Panc1 (cell line): ENCODE measurements at regions not wholly inside any gene's neighbourhood (a gene's known extent, or its start where the extent isn't known, plus 50 kb on each side); places are given as distances from the start of the nearest gene placed in this dataset.

ENCODE experiments used
- ATAC-seq: fragments of 200-7000 bp; cut with Tn5 transposase; 2 replicates; pipeline ENCODE4 v1.9.1; 2020; ENCODE audit warnings: mild to moderate bottlenecking, moderate library complexity
- BruUV-seq: library from RNA; stranded (reverse); fragments of 400-500 nt; replicated peaks from 2 replicates; lab custom pipeline; 2021; lab: Mats Ljungman, UMichigan
- CTCF ChIA-PET: fragments of 300-600 bp; sonication (Branson Sonifier 250); formaldehyde crosslinking; loops from one replicate; lab custom pipeline; 2022; ENCODE audit warnings: antibody characterized with exemption; lab: Charles Lee
- POLR2A ChIA-PET: fragments of 300-600 bp; sonication (Branson Sonifier 250); formaldehyde crosslinking; loops from one replicate; lab custom pipeline; 2022; ENCODE audit warnings: antibody characterized with exemption; lab: Charles Lee
- DNase-seq: peaks from one replicate; pipeline ENCODE4 v3.0.0-alpha.2; 2010; ENCODE audit warnings: low read depth, low spot score
- H3K27ac ChIP-seq: 2 replicates; pipeline ENCODE4 v1.5.1; 2011; ENCODE audit warnings: mild to moderate bottlenecking, low read length, inconsistent platforms
- H3K27me3 ChIP-seq: fragments of 200-500 bp; sonication (Bioruptor generic); 2 replicates; pipeline ENCODE4 v1.6.0; 2014; ENCODE audit warnings: low read length, inconsistent platforms; ENCODE audit not compliant: control insufficient read depth, insufficient read depth
- H3K36me3 ChIP-seq: fragments of 200-500 bp; sonication (Bioruptor generic); 2 replicates; pipeline ENCODE4 v1.5.1; 2014; ENCODE audit warnings: inconsistent platforms, mild to moderate bottlenecking, low read length, moderate library complexity; ENCODE audit not compliant: control insufficient read depth, insufficient read depth
- H3K4me1 ChIP-seq: 2 replicates; pipeline ENCODE4 v1.5.1; 2011; ENCODE audit warnings: inconsistent platforms, mild to moderate bottlenecking, low read length, moderate library complexity; ENCODE audit not compliant: control insufficient read depth, insufficient read depth
- H3K4me3 ChIP-seq, 2 experiments: 2 replicates each; pipeline ENCODE4 v1.5.1; 2011 to 2012; ENCODE audit warnings: low read depth in 2 of 2, low read length in 2 of 2, mild to moderate bottlenecking in 2 of 2, inconsistent platforms in 1 of 2, moderate library complexity in 1 of 2
- H3K9me3 ChIP-seq: fragments of 200-500 bp; sonication (Bioruptor generic); 2 replicates; pipeline ENCODE4 v1.5.1; 2014; ENCODE audit warnings: low read depth, mild to moderate bottlenecking, inconsistent platforms, low read length, moderate library complexity; ENCODE audit not compliant: control insufficient read depth, insufficient read depth
- POLR2AphosphoS5 ChIP-seq: IDR thresholded peaks from 2 replicates; pipeline ENCODE4 v1.6.1; 2012; ENCODE audit warnings: mild to moderate bottlenecking, low read depth, low read length, moderate library complexity
- SIN3A ChIP-seq: IDR thresholded peaks from 2 replicates; pipeline ENCODE4 v1.6.1; 2012; ENCODE audit warnings: low read depth, mild to moderate bottlenecking, low read length, moderate library complexity, borderline replicate concordance; ENCODE audit not compliant: insufficient read depth
- TCF7L2 ChIP-seq: IDR thresholded peaks from 2 replicates; pipeline ENCODE4 v1.6.1; 2011; ENCODE audit warnings: mild to moderate bottlenecking, low read depth, low read length, inconsistent platforms
- in situ Hi-C: cut with HindIII; loops from 2 replicates; pipeline ENCODE4 v1.10.0; 2016; ENCODE audit warnings: low sequenced_read_pairs, low pct_unique_long_range_greater_than_20kb
- intact Hi-C: fragments of 100-400 bp; cut with micrococcal nuclease; formaldehyde crosslinking; loops from one replicate; pipeline ENCODE4 v1.10.0; 2022; ENCODE audit not compliant: unreplicated experiment
- TF ChIP-seq, protein P1 (sequence below), 2 experiments: IDR thresholded peaks; 2 replicates each; pipeline ENCODE4 v1.6.1; 2011 to 2012; ENCODE audit warnings: low read depth in 2 of 2, control low read depth in 1 of 2, low read length in 1 of 2, mild to moderate bottlenecking in 1 of 2, moderate library complexity in 1 of 2; ENCODE audit not compliant: insufficient read depth in 1 of 2
- TF ChIP-seq, protein P2 (sequence below): fragments of 450-650 bp; IDR thresholded peaks from 2 replicates; pipeline ENCODE4 v1.5.1; 2017; ENCODE audit warnings: mild to moderate bottlenecking

DNA sequence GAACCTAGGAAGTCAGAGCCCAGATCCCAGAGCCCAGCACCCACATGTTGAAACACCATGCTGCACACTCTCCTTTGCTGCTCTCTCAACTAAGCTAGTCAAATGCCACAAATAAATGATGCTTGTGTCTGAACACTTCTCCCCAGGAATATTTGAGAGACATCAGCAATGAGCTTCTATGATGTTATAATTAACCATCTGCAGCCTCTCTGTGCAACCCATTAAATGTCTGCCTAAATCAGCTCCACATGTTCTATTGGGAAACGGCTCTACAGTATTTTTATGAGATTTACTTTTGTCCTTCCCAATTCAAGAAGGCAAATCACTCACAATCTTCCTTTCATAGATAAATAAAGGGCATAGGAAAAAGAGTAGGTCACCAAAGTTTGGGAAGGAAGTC lies 266.8 kb upstream of the PARD3B start:
- in situ Hi-C loops: no loop called here
- no peak for TF ChIP-seq POLR2AphosphoS5
- TF ChIP-seq, protein P1, sequence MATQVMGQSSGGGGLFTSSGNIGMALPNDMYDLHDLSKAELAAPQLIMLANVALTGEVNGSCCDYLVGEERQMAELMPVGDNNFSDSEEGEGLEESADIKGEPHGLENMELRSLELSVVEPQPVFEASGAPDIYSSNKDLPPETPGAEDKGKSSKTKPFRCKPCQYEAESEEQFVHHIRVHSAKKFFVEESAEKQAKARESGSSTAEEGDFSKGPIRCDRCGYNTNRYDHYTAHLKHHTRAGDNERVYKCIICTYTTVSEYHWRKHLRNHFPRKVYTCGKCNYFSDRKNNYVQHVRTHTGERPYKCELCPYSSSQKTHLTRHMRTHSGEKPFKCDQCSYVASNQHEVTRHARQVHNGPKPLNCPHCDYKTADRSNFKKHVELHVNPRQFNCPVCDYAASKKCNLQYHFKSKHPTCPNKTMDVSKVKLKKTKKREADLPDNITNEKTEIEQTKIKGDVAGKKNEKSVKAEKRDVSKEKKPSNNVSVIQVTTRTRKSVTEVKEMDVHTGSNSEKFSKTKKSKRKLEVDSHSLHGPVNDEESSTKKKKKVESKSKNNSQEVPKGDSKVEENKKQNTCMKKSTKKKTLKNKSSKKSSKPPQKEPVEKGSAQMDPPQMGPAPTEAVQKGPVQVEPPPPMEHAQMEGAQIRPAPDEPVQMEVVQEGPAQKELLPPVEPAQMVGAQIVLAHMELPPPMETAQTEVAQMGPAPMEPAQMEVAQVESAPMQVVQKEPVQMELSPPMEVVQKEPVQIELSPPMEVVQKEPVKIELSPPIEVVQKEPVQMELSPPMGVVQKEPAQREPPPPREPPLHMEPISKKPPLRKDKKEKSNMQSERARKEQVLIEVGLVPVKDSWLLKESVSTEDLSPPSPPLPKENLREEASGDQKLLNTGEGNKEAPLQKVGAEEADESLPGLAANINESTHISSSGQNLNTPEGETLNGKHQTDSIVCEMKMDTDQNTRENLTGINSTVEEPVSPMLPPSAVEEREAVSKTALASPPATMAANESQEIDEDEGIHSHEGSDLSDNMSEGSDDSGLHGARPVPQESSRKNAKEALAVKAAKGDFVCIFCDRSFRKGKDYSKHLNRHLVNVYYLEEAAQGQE (IDR thresholded peaks at IDR 0.05; ENCODE audit: insufficient read depth in 1 of 2, low read depth in 2 of 2, low read length in 1 of 2): no peak
- TF ChIP-seq, protein P2, sequence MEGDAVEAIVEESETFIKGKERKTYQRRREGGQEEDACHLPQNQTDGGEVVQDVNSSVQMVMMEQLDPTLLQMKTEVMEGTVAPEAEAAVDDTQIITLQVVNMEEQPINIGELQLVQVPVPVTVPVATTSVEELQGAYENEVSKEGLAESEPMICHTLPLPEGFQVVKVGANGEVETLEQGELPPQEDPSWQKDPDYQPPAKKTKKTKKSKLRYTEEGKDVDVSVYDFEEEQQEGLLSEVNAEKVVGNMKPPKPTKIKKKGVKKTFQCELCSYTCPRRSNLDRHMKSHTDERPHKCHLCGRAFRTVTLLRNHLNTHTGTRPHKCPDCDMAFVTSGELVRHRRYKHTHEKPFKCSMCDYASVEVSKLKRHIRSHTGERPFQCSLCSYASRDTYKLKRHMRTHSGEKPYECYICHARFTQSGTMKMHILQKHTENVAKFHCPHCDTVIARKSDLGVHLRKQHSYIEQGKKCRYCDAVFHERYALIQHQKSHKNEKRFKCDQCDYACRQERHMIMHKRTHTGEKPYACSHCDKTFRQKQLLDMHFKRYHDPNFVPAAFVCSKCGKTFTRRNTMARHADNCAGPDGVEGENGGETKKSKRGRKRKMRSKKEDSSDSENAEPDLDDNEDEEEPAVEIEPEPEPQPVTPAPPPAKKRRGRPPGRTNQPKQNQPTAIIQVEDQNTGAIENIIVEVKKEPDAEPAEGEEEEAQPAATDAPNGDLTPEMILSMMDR: no peak
- BruUV-seq: no TSS peak

DNA sequence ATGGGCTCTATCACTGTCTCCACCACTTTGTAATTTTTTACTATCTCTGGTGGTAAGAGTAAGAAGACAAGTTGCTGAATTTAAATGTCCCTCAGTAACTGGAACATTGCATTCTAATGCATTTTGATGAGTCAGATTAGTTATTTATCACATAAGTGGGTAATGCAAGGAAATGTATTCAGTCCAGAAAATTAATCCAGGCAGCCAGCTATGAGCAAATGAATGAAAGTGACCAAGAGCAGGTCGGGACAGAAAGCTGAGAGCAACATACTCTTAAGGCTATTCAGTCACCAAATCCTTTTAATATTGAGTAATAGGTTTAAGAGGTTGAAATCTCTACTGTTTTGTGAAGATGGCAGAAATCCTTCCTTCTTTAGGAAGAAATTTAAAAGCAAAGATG lies 265.5 kb upstream of the PARD3B start:
- POLR2A ChIA-PET: interaction anchor here (0.6 kb wide), 1 partner anchor 18 kb away, joined by 14 read pairs; no protein-coding TSS in a partner anchor
- Histone ChIP-seq H3K4me1 (no peaks in the 10 kb centered on the region), H3K27ac (no peak overlapping the region), H3K4me3 (no peak overlapping the region), H3K27me3 (peaks cover 3% of the 10 kb centered on the region), H3K9me3 (no peaks in the 10 kb centered on the region), H3K36me3 (no peaks in the 10 kb centered on the region)
- DNase-seq (no peak), ATAC-seq (no peak)
- CTCF ChIA-PET: no interaction called here
- no TSS peak for BruUV-seq
- in situ Hi-C loops (no loop called here), intact Hi-C loops (no loop called here)
- TF ChIP-seq, protein P2: no peak
- TF ChIP-seq SIN3A (no peak), POLR2AphosphoS5 (no peak), TCF7L2 (no peak)
- TF ChIP-seq, protein P1 (IDR thresholded peaks at IDR 0.05; ENCODE audit: insufficient read depth in 1 of 2, low read depth in 2 of 2, low read length in 1 of 2): no peak

More for the DNA sequence above, 266.8 kb upstream of the PARD3B start:
- DNase-seq (no peak), ATAC-seq (no peak)
- no peaks in the 10 kb centered on the region for H3K36me3 ChIP-seq
- H3K27ac ChIP-seq: no peak overlapping the region
- no peaks in the 10 kb centered on the region for H3K4me1 ChIP-seq
- H3K9me3 ChIP-seq: no peaks in the 10 kb centered on the region
- H3K4me3 ChIP-seq: no peak overlapping the region
- intact Hi-C loops: no loop called here
- no peaks in the 10 kb centered on the region; the same call in 1 of the 2 replicates for H3K27me3 ChIP-seq
- CTCF ChIA-PET: no interaction called here
- POLR2A ChIA-PET: no interaction called here
